Heart left ventricle (tissue), 16 donors: ENCODE measurements at regions not wholly inside any gene's neighbourhood (a gene's known extent, or its start where the extent isn't known, plus 50 kb on each side); places are given as distances from the start of the nearest gene placed in this dataset.
A peak's percentile ranks its signal among the peaks of the same experiment; 100 is the strongest.

ENCODE experiments used
- ATAC-seq, 4 donors: fragments of 200-7000 bp; cut with Tn5 transposase; one replicate each; pipeline ENCODE4 v1.9.1; 2020 to 2022; ENCODE audit warnings: moderate library complexity in 4 of 4, mild to moderate bottlenecking in 3 of 4, moderate number of reproducible peaks in 1 of 4
- DNase-seq, 5 donors: peaks; one replicate each; pipeline ENCODE4 v3.0.0-alpha.2; 2020
- H3K27ac ChIP-seq, 12 donors: fragments of 200-600 bp; sonication (generic) in 4 of 12; one replicate each; pipeline versions ENCODE4 v1.5.0 to v1.8.0; 2016 to 2022; ENCODE audit warnings: mild to moderate bottlenecking in 2 of 12
- H3K27me3 ChIP-seq, 9 donors: fragments of 200-600 bp; sonication (generic) in 2 of 9; one replicate each; pipeline versions ENCODE4 v1.5.1 to v1.8.0; 2016 to 2022; ENCODE audit warnings: mild to moderate bottlenecking in 3 of 9
- H3K36me3 ChIP-seq, 9 donors: fragments of 200-600 bp; sonication (generic) in 2 of 9; one replicate each; pipeline versions ENCODE4 v1.5.0 to v1.8.0; 2018 to 2022; ENCODE audit warnings: mild to moderate bottlenecking in 2 of 9
- H3K4me1 ChIP-seq, 12 donors: fragments of 200-600 bp; sonication (generic) in 4 of 12; one replicate each; pipeline versions ENCODE4 v1.5.0 to v1.8.0; 2016 to 2022; ENCODE audit warnings: mild to moderate bottlenecking in 3 of 12
- H3K4me3 ChIP-seq, 12 donors: fragments of 200-600 bp; sonication (generic) in 4 of 12; one replicate each; pipeline versions ENCODE4 v1.5.0 to v1.8.0; 2017 to 2022; ENCODE audit warnings: mild to moderate bottlenecking in 9 of 12, moderate library complexity in 4 of 12
- H3K9me3 ChIP-seq, 12 donors: fragments of 200-600 bp; sonication (generic) in 4 of 12; one replicate each; pipeline versions ENCODE4 v1.5.0 to v1.8.0; 2016 to 2022; ENCODE audit warnings: mild to moderate bottlenecking in 1 of 12
- CTCF ChIP-seq, 12 donors: fragments of 200-600 bp; sonication (generic) in 4 of 12; IDR thresholded peaks; one replicate each; pipeline versions ENCODE4 v1.5.0 to v1.8.0; 2018 to 2022; ENCODE audit warnings: antibody characterized with exemption in 12 of 12, mild to moderate bottlenecking in 5 of 12
- POLR2A ChIP-seq, 2 donors: fragments of 450-650 bp; IDR thresholded peaks; one replicate each; pipeline ENCODE4 v1.6.1; 2017; ENCODE audit warnings: antibody characterized with exemption in 2 of 2, mild to moderate bottlenecking in 2 of 2, moderate library complexity in 2 of 2
- WGBS, 4 donors: extraction: QIAGEN DNeasy Blood & Tissue Kit in 2 of 4; methylation state at CpG; one replicate each; pipeline versions ENCODE4 v1.1.5 to v1.1.7; 2013 to 2018; 5-methylcytosine and 5-hydroxymethylcytosine counted together
- intact Hi-C, 10 donors: fragments of 100-400 bp; cut with DNase I; formaldehyde crosslinking; loops; one replicate each; pipeline versions ENCODE4 v1.11.1 to v1.14.2; 2022
- donor health status: ischemic (EF 13 %, LVEDD 7.1; RV severe dilation, severe dysfunction).
- donor health status: healthy with polysubstance abuse.
- donor health status: DM: no; HTN: yes; CAD: no.
- donor health status: DM: no; HTN: no; CAD: no.
- donor health status: ischemic (EF 25% LVEDD 6.9; RV normal size, moderate dysfunction).
- donor health status: ischemic (EF 25% LVEDD 5.7; RV mildly dilated, moderate dysfunction).
- donor health status: healthy.
- donor health status: DM: yes; HTN: yes; CAD: no.
- donor health status: ischemic (EF 35%, LVEDD 5.7; RV mildly dilated, moderate dysfunction).
- donor health status: nonischemic (EF 11% LVEDD 7.7; RV severe dilation, severe dysfunction).
- donor health status: DM: yes; HTN: yes; CAD: no.
- donor health status: PGD.
- donor health status: ischemic (EF 29% LVEDD 5.4; RV normal size, mild dysfunction).
- donor health status: nonischemic (EF 23%, LVEDD 6.1; RV moderate dilation, normal function).

DNA sequence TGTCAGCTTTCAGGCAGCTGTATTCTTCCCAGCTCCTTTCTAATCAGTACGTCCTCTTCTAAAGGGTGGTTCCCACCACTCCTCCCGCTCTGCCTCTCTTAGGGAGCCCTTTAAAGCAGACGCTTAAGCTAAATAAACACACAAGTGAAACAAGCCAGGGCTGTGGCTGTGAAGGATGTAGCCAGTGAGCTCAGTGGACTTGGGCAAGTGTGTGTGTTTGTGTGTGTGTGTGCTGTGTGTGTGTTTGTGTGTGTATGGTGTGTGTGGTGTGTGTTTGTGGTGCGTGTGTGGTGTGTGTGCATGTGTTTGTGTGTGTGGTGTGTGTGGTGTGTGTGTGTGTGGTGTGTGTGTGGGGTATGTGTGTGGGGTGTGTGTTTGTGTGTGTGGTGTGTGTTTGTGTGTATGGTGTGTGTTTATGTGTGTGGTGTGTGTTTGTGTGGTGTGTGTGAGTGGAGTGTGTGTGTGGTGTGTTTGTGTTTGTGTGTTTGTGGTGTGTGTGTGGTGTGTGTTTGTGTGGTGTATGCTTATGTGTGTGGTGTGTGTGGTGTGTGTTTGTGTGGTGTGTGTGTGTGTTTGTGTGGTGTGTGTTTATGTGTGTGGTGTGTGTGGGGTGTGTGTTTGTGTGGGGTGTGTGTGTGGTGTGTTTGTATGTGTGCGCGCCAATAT lies 283.3 kb downstream of the PTTG2 start:
- Histone ChIP-seq H3K4me1 (no peaks in the 10 kb centered on the region), H3K36me3 (no peaks in the 10 kb centered on the region), H3K4me3 (no peak overlapping the region), H3K27ac (no peak overlapping the region), H3K9me3 (peaks cover 0 to 4% (median 0%) of the 10 kb centered on the region in 12 donors), H3K27me3 (no peaks in the 10 kb centered on the region)
- TF ChIP-seq CTCF (IDR thresholded peaks at IDR 0.05): no peak
- TF ChIP-seq POLR2A (IDR thresholded peaks at IDR 0.05): no peak
- ATAC-seq: no peak
- DNase-seq: no peak
- intact Hi-C loops: no loop called here
- 59 to 73% (median 65%) methylated on average over 6 of the region's 6 CpGs for WGBS, 4 donors

DNA sequence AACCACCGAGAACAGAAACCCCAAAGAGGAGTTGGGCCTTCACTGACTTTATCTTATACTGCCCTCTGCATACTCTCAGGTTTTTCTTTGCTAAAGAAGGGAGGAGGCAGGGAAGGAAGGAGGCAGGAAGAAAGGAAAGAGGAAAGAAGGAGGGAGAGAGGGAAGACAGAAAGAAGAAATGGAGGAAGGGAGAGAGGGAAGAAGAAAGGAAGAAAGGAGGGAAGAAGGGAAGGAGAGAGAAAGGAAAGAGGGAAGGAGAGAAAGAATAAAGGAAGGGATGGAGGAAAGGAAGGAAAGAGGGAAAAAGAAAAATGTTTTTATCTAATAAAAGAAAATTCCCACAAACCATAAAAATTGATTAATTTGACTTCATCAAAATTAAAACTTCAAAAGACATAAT lies 294.6 kb downstream of the PTTG2 start:
- Histone ChIP-seq H3K27me3 (no peaks in the 10 kb centered on the region), H3K4me3 (no peak overlapping the region), H3K9me3 (peaks cover 0 to 24% (median 6%) of the 10 kb centered on the region in 12 donors), H3K27ac (no peak overlapping the region), H3K4me1 (peaks cover 0 to 3% (median 0%) of the 10 kb centered on the region in 12 donors), H3K36me3 (peaks cover 0 to 4% (median 0%) of the 10 kb centered on the region in 9 donors)
- DNase-seq (no peak), ATAC-seq (no peak)
- TF ChIP-seq POLR2A (IDR thresholded peaks at IDR 0.05) (no peak), CTCF (IDR thresholded peaks at IDR 0.05) (no peak)
- intact Hi-C loops: no loop called here
- 90 to 95% (median 92%) methylated on average over 1 of the region's 1 CpG for WGBS, 4 donors

DNA sequence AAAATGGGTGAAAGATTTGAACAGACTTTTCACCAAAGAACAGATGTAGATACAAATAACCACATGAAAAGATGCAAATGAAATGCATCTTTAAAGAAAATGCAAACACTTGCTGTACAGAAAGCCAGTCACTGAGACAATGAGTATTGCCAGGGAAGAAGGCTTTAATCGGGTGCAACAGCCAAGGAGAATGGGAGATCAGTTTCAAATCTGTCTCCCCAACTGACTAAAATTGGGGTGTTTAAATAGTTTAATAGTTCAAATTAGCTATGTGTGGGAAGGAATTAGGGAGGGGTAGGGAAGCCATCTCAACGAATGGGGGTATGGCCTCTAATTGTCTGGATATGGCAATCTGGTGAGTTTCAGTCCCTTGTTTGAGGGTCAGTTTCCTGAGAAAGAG lies 295.4 kb downstream of the PTTG2 start:
- H3K4me1 ChIP-seq: peaks cover 0 to 3% (median 0%) of the 10 kb centered on the region in 12 donors
- TF ChIP-seq CTCF (IDR thresholded peaks at IDR 0.05) (no peak), POLR2A (IDR thresholded peaks at IDR 0.05) (no peak)
- no peak overlapping the region for H3K4me3 ChIP-seq
- no peak for DNase-seq
- ATAC-seq: no peak
- 91 to 98% (median 94%) methylated on average over 2 of the region's 2 CpGs for WGBS, 4 donors
- H3K36me3 ChIP-seq: no peaks in the 10 kb centered on the region
- H3K9me3 ChIP-seq: peaks cover 0 to 17% (median 1%) of the 10 kb centered on the region in 12 donors
- H3K27me3 ChIP-seq: no peaks in the 10 kb centered on the region
- H3K27ac ChIP-seq: no peak overlapping the region
- intact Hi-C loops: no loop called here

DNA sequence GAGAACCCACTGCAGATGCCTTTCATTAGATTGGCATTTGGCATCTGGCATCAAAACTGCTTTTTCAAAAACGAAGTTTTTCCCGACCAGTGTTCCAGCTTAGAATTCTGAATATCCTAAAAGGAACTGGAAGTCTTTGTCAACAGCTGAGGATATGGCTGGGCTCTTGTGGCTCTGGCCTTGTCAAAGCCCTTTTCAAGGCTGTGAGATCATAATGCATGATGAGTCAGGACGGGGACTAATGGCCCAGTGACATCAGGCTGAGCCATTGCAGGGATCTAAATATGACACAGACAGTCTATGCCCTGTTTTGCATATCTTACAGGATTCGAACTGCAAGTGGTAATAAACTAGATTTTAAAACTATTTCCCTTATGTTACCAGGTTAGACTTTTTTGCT lies 306.4 kb downstream of the PTTG2 start:
- no peak for TF ChIP-seq CTCF (IDR thresholded peaks at IDR 0.05)
- no peak for TF ChIP-seq POLR2A (IDR thresholded peaks at IDR 0.05)
- intact Hi-C loops: no loop called here
- H3K4me1 ChIP-seq: no peaks in the 10 kb centered on the region
- no peak overlapping the region for H3K4me3 ChIP-seq
- H3K27ac ChIP-seq: no peak overlapping the region
- no peaks in the 10 kb centered on the region for H3K36me3 ChIP-seq
- no peaks in the 10 kb centered on the region for H3K27me3 ChIP-seq
- DNase-seq (peak in 1 of 5 donors; percentile 34), ATAC-seq (peak in 3 of 4 donors; percentile 54 to 80 (median 74))
- WGBS, 4 donors: 61 to 88% (median 77%) methylated on average over 4 of the region's 4 CpGs
- H3K9me3 ChIP-seq: no peaks in the 10 kb centered on the region
